HEK293 (cell line): ENCODE measurements at regions not wholly inside any gene's neighbourhood (a gene's known extent, or its start where the extent isn't known, plus 50 kb on each side); places are given as distances from the start of the nearest gene placed in this dataset.

Experiments used
- CTCF ChIA-PET: fragments of 350-600 bp; formaldehyde crosslinking; extraction: SDS; loops from one replicate; lab custom pipeline; 2021; ENCODE audit warnings: antibody characterized with exemption; lab: Yijun Ruan, JAX
- POLR2A ChIA-PET: fragments of 300-600 bp; formaldehyde crosslinking; extraction: SDS; loops from one replicate; lab custom pipeline; 2020; ENCODE audit warnings: antibody characterized with exemption, inconsistent platforms; lab: Yijun Ruan, JAX
- H3K27ac ChIP-seq: fragments of 200-500 bp; sonication (Bioruptor generic); 2 replicates; pipeline ENCODE4 v1.5.1; 2014; ENCODE audit warnings: low read depth, low read length, control low read depth, inconsistent platforms; ENCODE audit errors: extremely low read depth
- H3K36me3 ChIP-seq, 2 experiments: fragments of 200-500 bp in 1 of 2; sonication (Bioruptor generic) in 1 of 2; 1 replicate in 1 of 2; 2 replicates in 1 of 2; pipeline ENCODE4 v1.5.1; 2014 to 2017; ENCODE audit warnings: inconsistent platforms in 2 of 2, low read length in 2 of 2; ENCODE audit not compliant: control insufficient read depth in 2 of 2, insufficient read depth in 1 of 2
- H3K4me1 ChIP-seq: fragments of 200-500 bp; sonication (Bioruptor generic); 2 replicates; pipeline ENCODE4 v1.5.1; 2014; ENCODE audit warnings: mild to moderate bottlenecking, low read length, inconsistent platforms; ENCODE audit not compliant: control insufficient read depth, insufficient read depth
- H3K4me3 ChIP-seq: 2 replicates; pipeline ENCODE4 v1.5.1; 2011; ENCODE audit warnings: low read depth, mild to moderate bottlenecking, control low read depth, low read length, moderate library complexity
- H3K9me3 ChIP-seq: fragments of 200-500 bp; sonication (Bioruptor generic); 2 replicates; pipeline ENCODE4 v1.5.1; 2014; ENCODE audit warnings: low read depth, low read length, inconsistent platforms; ENCODE audit not compliant: control insufficient read depth, insufficient read depth
- MEIS1 ChIP-seq: sonication (generic); formaldehyde crosslinking; IDR thresholded peaks from 2 replicates; pipeline ENCODE4 v1.8.1; 2022; ENCODE audit warnings: missing genetic modification reagents, mild to moderate bottlenecking, borderline replicate concordance
- ZBTB26 ChIP-seq: fragments of 450-650 bp; formaldehyde crosslinking; optimal IDR thresholded peaks from 2 replicates; pipeline ENCODE3; 2016; ENCODE audit warnings: missing biosample characterization, mild to moderate bottlenecking, missing genetic modification characterization
- ZNF274 ChIP-seq, 2 experiments: fragments of 200-500 bp in 1 of 2; fragments of 450-650 bp in 1 of 2; sonication (Bioruptor generic) in 1 of 2; formaldehyde crosslinking in 1 of 2; IDR thresholded peaks; 2 replicates each; pipeline versions ENCODE4 v1.5.1 to v1.6.1; 2014 to 2016; ENCODE audit warnings: borderline replicate concordance in 1 of 2, inconsistent platforms in 1 of 2, low read length in 1 of 2, missing biosample characterization in 1 of 2, missing genetic modification characterization in 1 of 2
- ZNF501 ChIP-seq: fragments of 450-650 bp; formaldehyde crosslinking; IDR thresholded peaks from 2 replicates; pipeline ENCODE4 v1.5.1; 2016; ENCODE audit warnings: missing biosample characterization, missing genetic modification characterization
- ZNF530 ChIP-seq: fragments of 450-650 bp; formaldehyde crosslinking; IDR thresholded peaks from 2 replicates; pipeline ENCODE4 v1.5.1; 2016; ENCODE audit warnings: low read depth, missing biosample characterization, missing genetic modification characterization
- ZNF548 ChIP-seq: fragments of 450-650 bp; formaldehyde crosslinking; IDR thresholded peaks from 2 replicates; pipeline ENCODE4 v1.5.1; 2016; ENCODE audit warnings: missing biosample characterization, missing genetic modification characterization
- ZNF623 ChIP-seq: fragments of 450-650 bp; formaldehyde crosslinking; IDR thresholded peaks from 2 replicates; pipeline ENCODE4 v1.5.1; 2016; ENCODE audit warnings: missing biosample characterization, missing genetic modification characterization
- ZNF639 ChIP-seq: fragments of 450-650 bp; formaldehyde crosslinking; IDR thresholded peaks from 2 replicates; pipeline ENCODE4 v1.5.1; 2016; ENCODE audit warnings: missing biosample characterization, missing genetic modification characterization
- ZNF76 ChIP-seq: fragments of 450-650 bp; formaldehyde crosslinking; IDR thresholded peaks from 2 replicates; pipeline ENCODE4; 2016; ENCODE audit warnings: low read depth, missing biosample characterization, missing genetic modification characterization, borderline replicate concordance
- ZNF777 ChIP-seq: fragments of 450-650 bp; formaldehyde crosslinking; IDR thresholded peaks from 2 replicates; pipeline ENCODE4 v1.5.1; 2017; ENCODE audit warnings: missing biosample characterization, missing genetic modification characterization, borderline replicate concordance
- ZSCAN4 ChIP-seq: fragments of 450-650 bp; formaldehyde crosslinking; IDR thresholded peaks from 2 replicates; pipeline ENCODE4 v1.5.1; 2017; ENCODE audit warnings: missing biosample characterization, missing genetic modification characterization
- TF ChIP-seq, protein P1 (sequence below): fragments of 450-650 bp; formaldehyde crosslinking; IDR thresholded peaks from 2 replicates; pipeline ENCODE4 v1.5.1; 2016; ENCODE audit warnings: missing biosample characterization, missing genetic modification characterization
- TF ChIP-seq, protein P2 (sequence below): sonication (generic); formaldehyde crosslinking; IDR thresholded peaks from 2 replicates; pipeline ENCODE4 v1.8.1; 2022; ENCODE audit warnings: mild to moderate bottlenecking, moderate library complexity, missing genetic modification reagents
- TF ChIP-seq, protein P3 (sequence below): fragments of 450-650 bp; formaldehyde crosslinking; IDR thresholded peaks from 2 replicates; pipeline ENCODE4 v1.5.1; 2016; ENCODE audit warnings: missing biosample characterization, missing genetic modification characterization

DNA sequence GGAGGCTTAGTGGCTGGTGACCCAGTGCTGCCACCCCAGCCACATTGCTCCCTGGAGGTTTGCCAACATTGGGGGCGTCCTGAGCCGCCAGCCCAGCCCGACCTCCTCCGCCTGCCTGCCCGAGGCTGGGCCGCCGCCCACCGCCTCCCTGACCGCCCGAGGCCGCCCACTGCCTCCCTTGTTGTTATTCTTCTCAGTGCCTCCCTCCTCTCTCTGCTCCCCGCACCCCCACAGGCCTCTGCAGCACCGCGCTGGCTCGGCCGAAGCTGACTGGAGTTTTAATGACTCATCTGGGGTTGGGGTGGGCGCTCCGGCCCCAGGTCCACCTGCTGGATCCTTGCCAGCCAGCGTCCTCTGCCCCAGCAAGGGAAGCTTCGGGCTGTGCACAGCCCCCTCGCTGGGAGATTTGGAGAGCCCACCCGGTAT is 102.5 kb downstream of the RBFOX3 start (continued):
- TF ChIP-seq, protein P1, sequence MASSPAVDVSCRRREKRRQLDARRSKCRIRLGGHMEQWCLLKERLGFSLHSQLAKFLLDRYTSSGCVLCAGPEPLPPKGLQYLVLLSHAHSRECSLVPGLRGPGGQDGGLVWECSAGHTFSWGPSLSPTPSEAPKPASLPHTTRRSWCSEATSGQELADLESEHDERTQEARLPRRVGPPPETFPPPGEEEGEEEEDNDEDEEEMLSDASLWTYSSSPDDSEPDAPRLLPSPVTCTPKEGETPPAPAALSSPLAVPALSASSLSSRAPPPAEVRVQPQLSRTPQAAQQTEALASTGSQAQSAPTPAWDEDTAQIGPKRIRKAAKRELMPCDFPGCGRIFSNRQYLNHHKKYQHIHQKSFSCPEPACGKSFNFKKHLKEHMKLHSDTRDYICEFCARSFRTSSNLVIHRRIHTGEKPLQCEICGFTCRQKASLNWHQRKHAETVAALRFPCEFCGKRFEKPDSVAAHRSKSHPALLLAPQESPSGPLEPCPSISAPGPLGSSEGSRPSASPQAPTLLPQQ (tag by site-specific recombination): no peak

- POLR2A ChIA-PET: interaction anchor here (1.4 kb wide), 1 partner anchor 15 kb away, joined by 3 read pairs; no protein-coding TSS in a partner anchor
- Histone ChIP-seq H3K27ac (no peak overlapping the region), H3K4me3 (no peak overlapping the region), H3K36me3 (no peaks in the 10 kb centered on the region), H3K4me1 (no peaks in the 10 kb centered on the region), H3K9me3 (no peaks in the 10 kb centered on the region)
- no peak for TF ChIP-seq ZSCAN4 (tag by site-specific recombination)
- TF ChIP-seq MEIS1: no peak
- TF ChIP-seq ZNF623 (tag by site-specific recombination): no peak
- TF ChIP-seq ZNF501: no peak
- TF ChIP-seq ZBTB26 (tag by site-specific recombination): no peak
- TF ChIP-seq ZNF274 (IDR thresholded peaks at IDR 0.05; ENCODE audit: low read length): no peak
- TF ChIP-seq ZNF274 (tag by site-specific recombination; IDR thresholded peaks at IDR 0.05; ENCODE audit: borderline replicate concordance): no peak
- TF ChIP-seq, protein P2, sequence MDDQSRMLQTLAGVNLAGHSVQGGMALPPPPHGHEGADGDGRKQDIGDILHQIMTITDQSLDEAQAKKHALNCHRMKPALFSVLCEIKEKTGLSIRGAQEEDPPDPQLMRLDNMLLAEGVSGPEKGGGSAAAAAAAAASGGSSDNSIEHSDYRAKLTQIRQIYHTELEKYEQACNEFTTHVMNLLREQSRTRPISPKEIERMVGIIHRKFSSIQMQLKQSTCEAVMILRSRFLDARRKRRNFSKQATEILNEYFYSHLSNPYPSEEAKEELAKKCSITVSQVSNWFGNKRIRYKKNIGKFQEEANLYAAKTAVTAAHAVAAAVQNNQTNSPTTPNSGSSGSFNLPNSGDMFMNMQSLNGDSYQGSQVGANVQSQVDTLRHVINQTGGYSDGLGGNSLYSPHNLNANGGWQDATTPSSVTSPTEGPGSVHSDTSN (CRISPR knock-in tag): no peak
- no peak for TF ChIP-seq ZNF76 (tag by site-specific recombination)
- TF ChIP-seq ZNF777 (tag by site-specific recombination): no peak
- TF ChIP-seq, protein P3, sequence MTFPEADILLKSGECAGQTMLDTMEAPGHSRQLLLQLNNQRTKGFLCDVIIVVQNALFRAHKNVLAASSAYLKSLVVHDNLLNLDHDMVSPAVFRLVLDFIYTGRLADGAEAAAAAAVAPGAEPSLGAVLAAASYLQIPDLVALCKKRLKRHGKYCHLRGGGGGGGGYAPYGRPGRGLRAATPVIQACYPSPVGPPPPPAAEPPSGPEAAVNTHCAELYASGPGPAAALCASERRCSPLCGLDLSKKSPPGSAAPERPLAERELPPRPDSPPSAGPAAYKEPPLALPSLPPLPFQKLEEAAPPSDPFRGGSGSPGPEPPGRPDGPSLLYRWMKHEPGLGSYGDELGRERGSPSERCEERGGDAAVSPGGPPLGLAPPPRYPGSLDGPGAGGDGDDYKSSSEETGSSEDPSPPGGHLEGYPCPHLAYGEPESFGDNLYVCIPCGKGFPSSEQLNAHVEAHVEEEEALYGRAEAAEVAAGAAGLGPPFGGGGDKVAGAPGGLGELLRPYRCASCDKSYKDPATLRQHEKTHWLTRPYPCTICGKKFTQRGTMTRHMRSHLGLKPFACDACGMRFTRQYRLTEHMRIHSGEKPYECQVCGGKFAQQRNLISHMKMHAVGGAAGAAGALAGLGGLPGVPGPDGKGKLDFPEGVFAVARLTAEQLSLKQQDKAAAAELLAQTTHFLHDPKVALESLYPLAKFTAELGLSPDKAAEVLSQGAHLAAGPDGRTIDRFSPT (tag by site-specific recombination): no peak
- no peak for TF ChIP-seq ZNF530 (tag by site-specific recombination)
- TF ChIP-seq ZNF639: no peak
- no peak for TF ChIP-seq ZNF548
- CTCF ChIA-PET: interaction anchor here (0.6 kb wide), 1 partner anchor 479 kb away, joined by 3 read pairs; no protein-coding TSS in a partner anchor
Observed at GRCh38 chr17:79506955-79507354, 103.9 kb downstream of the RBFOX3 start.
